IPS DF 6.9 (cell line): ENCODE measurements at regions not wholly inside any gene's neighbourhood (a gene's known extent, or its start where the extent isn't known, plus 50 kb on each side); places are given as distances from the start of the nearest gene placed in this dataset.
"Not testable (repeated sequence)": the region's sequence is repeated elsewhere in the genome, so short reads cannot be mapped to it uniquely, and the experiment has no call there.

ENCODE experiments used
- DNase-seq: peaks from one replicate; pipeline ENCODE4 v3.0.0-alpha.2; 2013; ENCODE audit warnings: low read depth, low spot score
- H3K27ac ChIP-seq: one replicate; pipeline ENCODE4 v1.5.1; 2013; ENCODE audit warnings: low read length, control low read depth
- H3K27me3 ChIP-seq: 2 replicates; pipeline ENCODE4 v1.6.1; 2013; ENCODE audit warnings: mild to moderate bottlenecking, low read length; ENCODE audit not compliant: control insufficient read depth, insufficient read depth
- H3K36me3 ChIP-seq: 2 replicates; pipeline ENCODE4 v1.6.1; 2013; ENCODE audit warnings: low read length; ENCODE audit not compliant: control insufficient read depth, insufficient read depth
- H3K4me1 ChIP-seq: 2 replicates; pipeline ENCODE4 v1.6.1; 2013; ENCODE audit warnings: low read length; ENCODE audit not compliant: control insufficient read depth, insufficient read depth
- H3K4me3 ChIP-seq: 2 replicates; pipeline ENCODE4 v1.5.1; 2013; ENCODE audit warnings: mild to moderate bottlenecking, low read length
- H3K9me3 ChIP-seq: 2 replicates; pipeline ENCODE4 v1.6.1; 2013; ENCODE audit warnings: low read length, inconsistent platforms; ENCODE audit not compliant: control insufficient read depth, insufficient read depth
- WGBS: extraction: QIAGEN DNeasy Blood & Tissue Kit; methylation state at CpG from one replicate; pipeline ENCODE4 v1.1.7; 2013; ENCODE audit warnings: mixed read lengths, missing lambda C conversion rate; ENCODE audit not compliant: insufficient read length, insufficient coverage; 5-methylcytosine and 5-hydroxymethylcytosine counted together

DNA sequence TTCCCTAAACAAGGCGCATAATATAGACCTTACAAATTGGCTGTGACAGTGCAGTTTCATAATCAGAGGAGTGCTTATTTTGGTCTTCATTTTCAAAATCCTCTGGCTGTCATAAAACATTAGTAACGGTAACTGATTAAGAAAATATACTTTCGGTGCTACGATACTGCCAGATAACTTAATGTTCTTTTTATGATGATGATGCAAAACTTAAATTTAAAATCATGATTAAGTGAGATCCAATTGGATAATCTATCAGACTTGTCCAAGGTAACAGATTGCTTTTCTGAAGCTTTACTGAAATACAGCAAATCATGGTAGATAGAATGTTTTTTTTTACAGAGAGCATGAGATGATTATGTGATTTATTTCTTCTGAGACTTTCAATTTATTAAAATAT is 364.2 kb upstream of the CNTN3 start:
- DNase-seq = no peak
- no CpG with 5 or more reads among the region's 4 CpGs for WGBS

GRCh38 chr3:74985028-74985904 is 370.8 kb upstream of the CNTN3 start:
- H3K4me3 ChIP-seq, H3K4me1 ChIP-seq, DNase-seq, H3K27ac ChIP-seq, H3K9me3 ChIP-seq, H3K36me3 ChIP-seq, H3K27me3 ChIP-seq: not testable (repeated sequence)
- WGBS = no CpG with 5 or more reads among the region's 34 CpGs

More for the DNA sequence above, 364.2 kb upstream of the CNTN3 start:
- Histone ChIP-seq H3K4me1 (no peaks in the 10 kb centered on the region; the same call in 1 of the 2 replicates), H3K27ac (no peak overlapping the region), H3K9me3 (no peaks in the 10 kb centered on the region), H3K4me3 (no peak overlapping the region), H3K36me3 (no peaks in the 10 kb centered on the region), H3K27me3 (no peaks in the 10 kb centered on the region)

DNA sequence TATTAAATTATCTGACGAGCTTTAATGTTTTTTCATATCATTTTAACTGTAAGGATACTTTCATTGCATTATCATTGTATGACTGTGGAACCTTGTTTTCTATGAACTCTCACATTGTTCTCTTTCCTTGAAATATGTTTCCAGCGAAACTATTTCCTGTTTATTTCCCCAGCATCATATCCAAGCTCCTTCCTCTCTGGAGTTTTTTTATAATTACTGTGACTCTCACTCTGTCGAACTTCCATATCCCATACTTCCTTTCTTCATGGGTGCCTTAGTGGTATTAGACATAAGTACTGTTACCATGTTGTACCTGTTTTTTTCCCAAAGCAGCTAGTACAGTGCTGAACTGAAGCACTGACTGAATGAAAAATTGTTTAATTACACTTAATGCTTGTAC is 373.6 kb upstream of the CNTN3 start:
- Histone ChIP-seq H3K27me3 (no peaks in the 10 kb centered on the region), H3K4me3 (no peak overlapping the region), H3K36me3 (no peaks in the 10 kb centered on the region), H3K4me1 (no peaks in the 10 kb centered on the region), H3K9me3 (no peaks in the 10 kb centered on the region), H3K27ac (no peak overlapping the region)
- no peak for DNase-seq
- no CpG with 5 or more reads among the region's 3 CpGs for WGBS

DNA sequence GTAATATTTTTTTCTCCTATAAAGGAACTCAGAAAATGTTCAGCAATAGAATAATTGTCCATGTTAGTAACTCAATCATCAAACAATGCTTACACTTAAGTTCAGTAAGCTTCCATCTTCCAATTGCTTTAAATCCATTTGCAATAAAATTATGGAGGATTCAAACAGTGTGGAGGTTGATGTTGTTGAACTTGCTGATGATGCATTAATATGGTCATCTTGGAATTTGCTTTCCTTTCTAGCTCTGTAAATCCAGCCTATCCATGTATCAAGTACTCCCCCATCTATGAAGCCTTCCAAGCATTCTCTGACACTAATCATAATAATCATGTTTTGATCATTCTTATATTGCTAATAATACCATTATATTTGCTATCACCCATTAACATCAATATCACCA is 378.4 kb upstream of the CNTN3 start:
- Histone ChIP-seq H3K36me3 (no peaks in the 10 kb centered on the region), H3K4me3 (no peak overlapping the region), H3K4me1 (no peaks in the 10 kb centered on the region), H3K27ac (no peak overlapping the region), H3K9me3 (no peaks in the 10 kb centered on the region), H3K27me3 (no peaks in the 10 kb centered on the region)
- no peak for DNase-seq

DNA sequence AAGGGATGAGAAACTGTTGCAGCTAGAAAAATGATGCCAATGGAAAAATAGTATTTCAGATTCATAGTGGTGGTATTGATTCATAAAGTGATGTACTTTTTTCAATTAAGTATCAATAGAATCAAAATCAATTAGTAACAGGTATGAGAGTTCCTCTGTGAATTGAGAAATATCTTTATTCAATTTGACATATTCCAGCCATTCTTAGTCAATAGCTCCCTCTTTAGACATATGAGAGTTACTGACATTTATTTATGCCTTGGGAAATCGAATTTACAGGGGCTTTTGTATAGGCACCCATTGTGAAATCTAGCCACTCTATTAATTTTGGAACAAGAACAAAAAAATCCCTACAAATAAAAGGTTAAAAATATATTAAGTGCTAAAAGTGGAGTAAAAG is 386.9 kb upstream of the CNTN3 start:
- H3K36me3 ChIP-seq = no peaks in the 10 kb centered on the region
- H3K27me3 ChIP-seq = no peaks in the 10 kb centered on the region
- no CpG with 5 or more reads among the region's 1 CpG for WGBS
- no peak for DNase-seq
- H3K27ac ChIP-seq = no peak overlapping the region
- H3K9me3 ChIP-seq = no peaks in the 10 kb centered on the region
- no peaks in the 10 kb centered on the region for H3K4me1 ChIP-seq
- H3K4me3 ChIP-seq = no peak overlapping the region

DNA sequence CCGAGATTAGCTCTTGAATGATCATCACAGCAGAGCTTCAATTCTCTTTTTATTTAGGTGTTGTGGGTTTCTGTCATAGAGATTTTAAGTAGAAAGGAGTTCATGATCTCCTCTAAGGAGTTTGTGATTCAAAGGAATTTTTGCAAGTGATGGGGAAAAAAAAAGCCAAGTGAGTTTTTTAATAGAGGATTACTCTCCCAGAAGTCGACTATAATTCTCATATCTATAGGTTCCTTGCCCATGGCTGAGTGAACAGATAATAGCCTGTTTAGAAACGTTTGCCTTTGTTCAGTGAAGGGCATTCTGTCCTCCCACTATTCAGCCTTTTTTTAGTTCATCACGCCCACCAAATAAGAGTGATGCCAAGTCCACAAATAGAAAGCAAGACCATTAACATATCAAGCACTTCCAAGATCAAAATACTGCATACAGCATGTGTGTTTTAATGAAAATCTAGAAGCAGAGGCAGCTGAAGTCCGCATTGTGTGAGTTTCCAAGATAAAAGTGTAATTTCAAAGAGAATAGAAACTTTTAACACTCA is 398.4 kb upstream of the CNTN3 start:
- H3K27me3 ChIP-seq = no peaks in the 10 kb centered on the region
- H3K9me3 ChIP-seq = no peaks in the 10 kb centered on the region
- WGBS = no CpG with 5 or more reads among the region's 5 CpGs
- DNase-seq = no peak
- no peaks in the 10 kb centered on the region for H3K4me1 ChIP-seq
- H3K36me3 ChIP-seq = no peaks in the 10 kb centered on the region
- H3K27ac ChIP-seq = no peak overlapping the region
- H3K4me3 ChIP-seq = no peak overlapping the region

GRCh38 chr3:75014008-75014407 is 399.5 kb upstream of the CNTN3 start:
- no peak for DNase-seq
- Histone ChIP-seq H3K9me3 (no peaks in the 10 kb centered on the region), H3K4me3 (no peak overlapping the region), H3K36me3 (no peaks in the 10 kb centered on the region), H3K27ac (no peak overlapping the region), H3K27me3 (no peaks in the 10 kb centered on the region), H3K4me1 (no peaks in the 10 kb centered on the region)
- no CpG with 5 or more reads among the region's 1 CpG for WGBS

DNA sequence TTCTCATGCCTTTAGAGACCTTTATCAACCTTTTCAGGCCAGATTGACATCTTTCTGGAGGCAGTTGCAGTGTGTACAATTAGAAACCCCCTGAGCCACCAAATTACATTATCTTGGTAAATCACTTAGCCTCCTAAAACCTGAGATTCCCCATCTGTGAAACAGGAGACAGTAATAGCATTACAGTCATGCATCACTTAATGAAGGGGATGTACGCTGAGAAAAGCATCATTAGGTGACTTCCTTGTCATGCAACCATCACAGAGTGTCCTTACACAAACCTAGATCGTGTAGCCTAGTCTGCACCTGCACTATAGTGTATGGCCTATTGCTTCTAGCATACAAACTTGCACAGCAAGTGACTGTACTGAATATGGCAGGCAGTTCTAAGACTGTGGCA is 400.8 kb upstream of the CNTN3 start:
- WGBS = no CpG with 5 or more reads among the region's 2 CpGs
- H3K4me1 ChIP-seq = no peaks in the 10 kb centered on the region
- no peaks in the 10 kb centered on the region for H3K36me3 ChIP-seq

DNA sequence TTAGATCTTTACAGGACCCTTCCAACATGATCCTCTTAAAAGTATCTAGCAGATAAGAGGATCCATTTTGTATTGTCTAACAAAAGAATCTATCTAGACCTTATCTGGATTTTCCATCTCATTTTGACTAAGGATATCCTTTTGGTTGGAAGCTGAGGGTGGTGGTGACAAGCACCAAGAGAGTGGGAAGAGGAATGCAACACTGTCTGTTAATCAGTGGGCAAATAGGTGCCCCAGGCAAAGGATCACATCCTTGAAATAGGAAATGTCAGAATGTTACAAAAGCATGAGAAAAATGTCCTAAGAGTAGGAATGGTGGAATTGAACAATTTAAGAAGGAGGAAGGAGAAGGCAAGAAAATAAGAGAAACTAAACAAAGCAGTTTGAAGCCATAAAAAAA is 420.7 kb upstream of the CNTN3 start:
- Histone ChIP-seq H3K4me3 (no peak overlapping the region), H3K4me1 (no peaks in the 10 kb centered on the region), H3K27me3 (no peaks in the 10 kb centered on the region), H3K9me3 (no peaks in the 10 kb centered on the region), H3K27ac (no peak overlapping the region), H3K36me3 (no peaks in the 10 kb centered on the region)
- DNase-seq = no peak

More for the DNA sequence above, 400.8 kb upstream of the CNTN3 start:
- H3K27ac ChIP-seq = no peak overlapping the region
- H3K4me3 ChIP-seq = no peak overlapping the region
- H3K9me3 ChIP-seq = no peaks in the 10 kb centered on the region
- no peak for DNase-seq
- no peaks in the 10 kb centered on the region for H3K27me3 ChIP-seq

DNA sequence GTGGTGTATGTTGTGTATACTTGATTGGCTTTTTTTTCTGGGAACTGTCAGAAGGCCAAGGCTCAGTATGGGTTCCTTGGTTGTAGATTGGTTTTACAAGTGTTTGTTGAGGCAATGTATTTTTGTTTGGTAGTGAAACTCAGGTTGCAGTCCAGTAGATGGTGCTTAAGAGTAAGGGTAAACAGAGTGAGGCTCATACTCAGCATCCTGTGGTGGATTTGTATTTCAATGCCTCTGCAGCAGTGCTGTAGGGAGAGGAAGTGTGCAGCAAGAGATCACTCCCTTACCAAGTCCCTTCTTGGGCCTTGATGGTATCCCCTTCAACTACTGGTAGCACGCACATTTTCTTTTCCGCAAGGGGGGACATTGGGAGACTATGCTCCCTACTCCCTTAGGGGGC is 428.5 kb upstream of the CNTN3 start:
- Histone ChIP-seq H3K36me3 (no peaks in the 10 kb centered on the region), H3K4me3 (no peak overlapping the region), H3K27ac (no peak overlapping the region), H3K4me1 (no peaks in the 10 kb centered on the region), H3K9me3 (no peaks in the 10 kb centered on the region), H3K27me3 (no peaks in the 10 kb centered on the region)
- DNase-seq = peak; percentile 25
- WGBS = no CpG with 5 or more reads among the region's 2 CpGs

DNA sequence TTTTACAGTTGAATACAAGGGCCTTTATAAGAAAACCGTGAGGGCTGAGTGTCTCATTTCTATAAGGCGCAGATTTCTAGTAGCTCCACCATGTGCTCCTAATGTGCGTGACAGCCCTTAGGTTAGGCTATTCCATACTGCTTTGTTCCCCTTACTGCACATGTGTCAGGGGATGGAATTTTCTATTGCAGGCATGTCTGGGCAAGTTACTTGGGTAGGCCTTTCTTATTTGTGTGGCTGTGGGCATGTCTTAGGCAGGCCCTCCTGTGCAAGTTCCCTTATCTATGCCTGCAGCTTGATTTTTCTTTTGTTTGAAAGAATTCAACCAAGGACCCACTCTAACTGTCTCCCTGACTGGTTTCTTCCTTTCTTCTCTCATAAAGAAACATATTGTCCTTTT is 434.2 kb upstream of the CNTN3 start:
- no peak overlapping the region for H3K27ac ChIP-seq
- H3K4me1 ChIP-seq = no peaks in the 10 kb centered on the region
- no peak for DNase-seq
- no peak overlapping the region for H3K4me3 ChIP-seq
- no peaks in the 10 kb centered on the region for H3K36me3 ChIP-seq
- no peaks in the 10 kb centered on the region for H3K9me3 ChIP-seq
- WGBS = no CpG with 5 or more reads among the region's 3 CpGs
- H3K27me3 ChIP-seq = no peaks in the 10 kb centered on the region
